SU-DHL-6 (cell line): ENCODE measurements at regions not wholly inside any gene's neighbourhood (a gene's known extent, or its start where the extent isn't known, plus 50 kb on each side); places are given as distances from the start of the nearest gene placed in this dataset.

Experiments
- EZH2phosphoT487 ChIP-seq: fragments of 200-600 bp; sonication (generic), shearing (Covaris generic); conservative IDR thresholded peaks from 2 replicates; pipeline ENCODE4 v1.6.1; 2018; ENCODE audit warnings: mild to moderate bottlenecking, antibody characterized with exemption, low read length, moderate library complexity, mixed read lengths
- TF ChIP-seq, protein P1 (sequence below): fragments of 200-600 bp; sonication (generic); IDR thresholded peaks from one replicate; pipeline ENCODE4 v1.5.1; 2017; ENCODE audit warnings: antibody characterized with exemption, mild to moderate bottlenecking, low read length, moderate library complexity; ENCODE audit not compliant: insufficient read depth, poor library complexity, severe bottlenecking

DNA sequence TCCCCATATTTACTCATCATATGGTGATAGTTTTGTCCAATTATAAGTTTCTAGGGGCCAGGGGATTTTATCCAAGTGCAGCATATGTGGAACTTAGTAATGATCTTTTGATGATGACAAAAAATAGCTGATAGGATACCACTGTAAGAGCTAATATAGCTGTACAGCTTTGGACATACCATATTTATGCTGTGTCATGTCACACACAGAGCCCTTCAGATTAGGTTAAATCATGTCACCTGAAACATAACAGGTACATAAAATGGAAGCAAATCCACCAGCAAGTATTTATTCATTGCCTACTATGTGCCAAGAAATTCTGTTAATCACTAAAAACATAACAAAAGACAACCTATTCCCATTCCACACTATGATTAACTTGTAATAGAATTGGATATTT is 82.8 kb upstream of the IPO9 start:
- TF ChIP-seq, protein P1, sequence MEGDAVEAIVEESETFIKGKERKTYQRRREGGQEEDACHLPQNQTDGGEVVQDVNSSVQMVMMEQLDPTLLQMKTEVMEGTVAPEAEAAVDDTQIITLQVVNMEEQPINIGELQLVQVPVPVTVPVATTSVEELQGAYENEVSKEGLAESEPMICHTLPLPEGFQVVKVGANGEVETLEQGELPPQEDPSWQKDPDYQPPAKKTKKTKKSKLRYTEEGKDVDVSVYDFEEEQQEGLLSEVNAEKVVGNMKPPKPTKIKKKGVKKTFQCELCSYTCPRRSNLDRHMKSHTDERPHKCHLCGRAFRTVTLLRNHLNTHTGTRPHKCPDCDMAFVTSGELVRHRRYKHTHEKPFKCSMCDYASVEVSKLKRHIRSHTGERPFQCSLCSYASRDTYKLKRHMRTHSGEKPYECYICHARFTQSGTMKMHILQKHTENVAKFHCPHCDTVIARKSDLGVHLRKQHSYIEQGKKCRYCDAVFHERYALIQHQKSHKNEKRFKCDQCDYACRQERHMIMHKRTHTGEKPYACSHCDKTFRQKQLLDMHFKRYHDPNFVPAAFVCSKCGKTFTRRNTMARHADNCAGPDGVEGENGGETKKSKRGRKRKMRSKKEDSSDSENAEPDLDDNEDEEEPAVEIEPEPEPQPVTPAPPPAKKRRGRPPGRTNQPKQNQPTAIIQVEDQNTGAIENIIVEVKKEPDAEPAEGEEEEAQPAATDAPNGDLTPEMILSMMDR, result no peak
- no peak for TF ChIP-seq EZH2phosphoT487
